Large intestine (tissue), 3 donors: ENCODE measurements at regions not wholly inside any gene's neighbourhood (a gene's known extent, or its start where the extent isn't known, plus 50 kb on each side); places are given as distances from the start of the nearest gene placed in this dataset.

ENCODE experiments used
- DNase-seq, 2 donors: peaks; one replicate each; pipeline versions ENCODE4 v3.0.0 to v3.0.0-alpha.2; 2013
- H3K27ac ChIP-seq: one replicate; pipeline ENCODE4 v1.5.1; 2013; ENCODE audit warnings: low read length
- H3K27me3 ChIP-seq: 2 replicates; pipeline ENCODE4 v1.6.1; 2013; ENCODE audit warnings: low read length; ENCODE audit not compliant: control insufficient read depth, insufficient read depth
- H3K36me3 ChIP-seq: 2 replicates; pipeline ENCODE4 v1.6.1; 2013; ENCODE audit warnings: low read length; ENCODE audit not compliant: control insufficient read depth, insufficient read depth
- H3K4me1 ChIP-seq: one replicate; pipeline ENCODE4 v1.6.1; 2013; ENCODE audit warnings: low read length; ENCODE audit not compliant: control insufficient read depth, insufficient read depth
- H3K4me3 ChIP-seq: one replicate; pipeline ENCODE4 v1.5.1; 2013; ENCODE audit warnings: low read length
- H3K9me3 ChIP-seq: one replicate; pipeline ENCODE4 v1.6.1; 2013; ENCODE audit warnings: mild to moderate bottlenecking, low read depth, low read length, moderate library complexity; ENCODE audit not compliant: control insufficient read depth
- WGBS: methylation state at CpG from one replicate; pipeline ENCODE4 v1.1.5; 2013; ENCODE audit warnings: low lambda C conversion rate; ENCODE audit not compliant: insufficient coverage; 5-methylcytosine and 5-hydroxymethylcytosine counted together

DNA sequence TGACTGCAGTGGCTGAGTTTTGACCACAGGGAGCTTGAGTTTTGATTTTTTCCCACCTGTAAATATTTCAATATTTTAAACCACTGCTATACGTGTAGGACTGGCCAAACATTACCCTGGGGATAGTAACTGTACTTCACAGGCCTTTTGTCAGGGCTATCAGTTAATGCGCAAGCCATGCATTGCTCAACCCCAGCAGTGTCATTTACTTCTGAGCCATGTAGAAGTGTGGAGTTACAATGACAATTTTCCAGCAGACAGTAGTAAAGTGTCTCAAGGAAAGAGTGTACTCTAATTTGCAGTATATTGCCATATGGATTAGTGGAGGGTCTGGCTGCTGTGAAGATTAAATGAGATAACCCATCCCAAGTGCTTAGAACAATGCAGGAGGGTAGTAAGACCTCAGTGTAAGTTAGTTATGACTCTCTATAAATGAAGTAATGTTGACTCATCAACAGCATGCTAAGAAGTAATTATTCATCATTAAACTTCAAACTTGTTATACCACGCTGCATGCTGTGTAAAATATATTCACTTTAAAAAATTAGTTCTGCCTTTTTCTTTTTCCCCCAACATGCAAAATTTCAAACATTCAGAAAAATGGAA is 489.2 kb downstream of the KDM4C start:
- WGBS: 90% methylated on average over 1 of the region's 3 CpGs
- no peaks in the 10 kb centered on the region for H3K9me3 ChIP-seq
- H3K4me3 ChIP-seq: no peak overlapping the region
- H3K4me1 ChIP-seq: no peaks in the 10 kb centered on the region
- DNase-seq: peak in 1 of 2 donors; percentile 20
- no peak overlapping the region for H3K27ac ChIP-seq
- no peaks in the 10 kb centered on the region for H3K36me3 ChIP-seq
- no peaks in the 10 kb centered on the region for H3K27me3 ChIP-seq

GRCh38 chr9:7245976-7246580 is 488.3 kb downstream of the KDM4C start:
- no peak for DNase-seq

DNA sequence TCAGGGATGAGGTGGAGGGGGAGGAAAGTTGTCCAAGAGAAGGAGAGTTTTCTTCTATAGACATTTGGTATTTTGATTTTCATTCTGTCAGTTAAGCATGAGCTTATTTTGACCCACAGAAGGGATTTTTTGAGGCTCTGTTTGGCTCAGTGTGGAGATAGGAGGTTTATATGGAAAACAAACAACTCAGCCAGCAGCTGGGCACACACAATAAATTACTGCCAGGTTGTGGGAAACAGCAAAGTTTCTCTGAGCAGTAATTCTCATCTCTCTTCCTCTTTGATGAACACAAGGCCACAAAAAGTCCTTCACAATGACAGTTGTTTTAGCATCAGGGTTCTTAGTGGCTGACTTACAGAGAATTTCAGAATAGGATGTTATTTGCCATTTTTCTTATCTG is 486.1 kb downstream of the KDM4C start:
- no peak for DNase-seq
- no peaks in the 10 kb centered on the region for H3K9me3 ChIP-seq
- no peak overlapping the region for H3K4me3 ChIP-seq
- H3K27ac ChIP-seq: no peak overlapping the region
- H3K27me3 ChIP-seq: no peaks in the 10 kb centered on the region
- no peaks in the 10 kb centered on the region for H3K4me1 ChIP-seq
- H3K36me3 ChIP-seq: no peaks in the 10 kb centered on the region

More at GRCh38 chr9:7245976-7246580, 488.3 kb downstream of the KDM4C start:
- WGBS: 80% methylated on average over 1 of the region's 8 CpGs
- Histone ChIP-seq H3K27ac (no peak overlapping the region), H3K4me3 (no peak overlapping the region), H3K4me1 (no peaks in the 10 kb centered on the region), H3K27me3 (no peaks in the 10 kb centered on the region), H3K9me3 (no peaks in the 10 kb centered on the region), H3K36me3 (no peaks in the 10 kb centered on the region)

DNA sequence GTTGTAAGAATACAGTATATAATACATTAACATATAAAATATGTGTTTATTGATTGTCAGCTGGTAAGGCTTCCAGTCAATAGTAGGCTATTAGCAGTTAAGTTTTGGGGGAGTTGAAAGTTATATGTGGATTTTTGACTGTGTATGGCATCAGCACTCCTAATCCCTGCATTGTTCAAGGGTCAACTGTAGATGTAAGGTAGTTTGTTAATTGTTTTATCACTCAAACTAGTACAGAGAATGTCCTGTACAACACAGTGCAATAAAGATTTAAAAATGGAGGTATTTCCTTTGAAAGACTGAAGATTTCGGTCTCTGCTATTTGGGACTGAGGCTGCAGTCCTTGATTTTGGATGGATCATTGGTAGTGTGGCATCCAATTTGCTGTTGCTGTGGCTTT is 484.4 kb downstream of the KDM4C start:
- Histone ChIP-seq H3K27me3 (no peaks in the 10 kb centered on the region), H3K27ac (no peak overlapping the region), H3K4me1 (no peaks in the 10 kb centered on the region), H3K36me3 (no peaks in the 10 kb centered on the region), H3K9me3 (no peaks in the 10 kb centered on the region), H3K4me3 (no peak overlapping the region)
- WGBS: no CpG with 5 or more reads among the region's 1 CpG
- DNase-seq: peak in 1 of 2 donors; percentile 18

- no CpG with 5 or more reads among the region's 2 CpGs for WGBS
- no peak for DNase-seq
- no peaks in the 10 kb centered on the region for H3K9me3 ChIP-seq
- H3K27me3 ChIP-seq: no peaks in the 10 kb centered on the region
- H3K4me3 ChIP-seq: no peak overlapping the region
- no peak overlapping the region for H3K27ac ChIP-seq
- no peaks in the 10 kb centered on the region for H3K36me3 ChIP-seq
- H3K4me1 ChIP-seq: no peaks in the 10 kb centered on the region
Observed at GRCh38 chr9:7241694-7242093, 483.9 kb downstream of the KDM4C start.

DNA sequence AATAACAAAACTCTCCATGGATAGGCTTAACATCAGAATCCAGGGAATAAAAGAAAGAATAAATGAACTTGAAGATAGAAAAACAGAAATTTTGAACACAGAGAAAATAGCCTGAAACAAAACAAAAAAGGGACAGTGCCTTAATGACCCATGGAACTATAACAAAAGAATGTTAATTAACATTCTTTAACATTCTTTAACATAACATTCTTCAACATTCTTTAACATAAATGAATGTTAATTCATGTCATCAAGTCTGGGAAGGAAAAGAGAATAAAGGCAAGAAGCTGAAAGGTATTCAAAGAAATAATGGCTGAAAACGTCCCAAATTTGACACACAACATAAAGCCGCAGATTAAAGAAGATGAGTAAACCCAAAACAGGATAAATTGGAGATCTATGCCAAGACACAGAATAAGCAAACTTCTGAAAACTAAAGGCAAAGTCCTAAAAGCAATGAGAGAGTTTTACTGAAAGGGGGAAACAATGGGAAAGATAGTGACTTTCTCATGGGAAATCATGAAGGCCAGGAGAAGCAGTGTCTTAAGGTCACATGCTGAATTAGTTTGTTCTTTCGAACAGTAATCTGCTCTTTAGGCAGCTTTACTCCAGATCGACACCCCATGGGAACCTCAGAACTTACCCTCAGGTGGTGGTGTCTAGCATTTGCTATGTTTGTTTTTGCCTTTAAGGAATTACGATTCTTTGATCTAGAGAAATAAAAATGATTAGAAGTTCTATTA is 483.0 kb downstream of the KDM4C start:
- no peaks in the 10 kb centered on the region for H3K36me3 ChIP-seq
- H3K27me3 ChIP-seq: no peaks in the 10 kb centered on the region
- H3K27ac ChIP-seq: no peak overlapping the region
- H3K9me3 ChIP-seq: no peaks in the 10 kb centered on the region
- no peak overlapping the region for H3K4me3 ChIP-seq
- no peaks in the 10 kb centered on the region for H3K4me1 ChIP-seq
- DNase-seq: no peak
- 93% methylated on average over 2 of the region's 5 CpGs for WGBS

DNA sequence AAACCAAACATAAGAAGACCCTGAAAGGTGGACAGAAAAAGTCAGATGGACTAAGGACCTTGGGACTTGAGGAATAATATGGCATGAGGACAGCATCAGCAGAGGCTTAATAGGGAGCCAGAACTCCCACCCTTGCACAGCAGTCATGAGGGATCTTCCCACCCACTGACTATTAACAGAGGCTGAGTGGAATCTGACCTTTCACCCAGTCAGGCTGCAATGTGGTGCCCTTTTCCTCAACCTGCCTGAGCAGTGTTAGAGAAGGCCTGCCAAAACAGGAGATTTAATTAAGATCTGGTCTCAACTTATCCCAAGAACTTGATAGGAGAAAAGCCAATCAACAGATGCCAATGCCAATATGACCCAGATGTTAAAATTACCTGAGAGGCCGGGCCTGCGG is 481.9 kb downstream of the KDM4C start:
- H3K4me3 ChIP-seq: no peak overlapping the region
- no peaks in the 10 kb centered on the region for H3K36me3 ChIP-seq
- DNase-seq: no peak
- no peaks in the 10 kb centered on the region for H3K9me3 ChIP-seq
- no peaks in the 10 kb centered on the region for H3K4me1 ChIP-seq
- no peaks in the 10 kb centered on the region for H3K27me3 ChIP-seq
- no CpG with 5 or more reads among the region's 2 CpGs for WGBS
- H3K27ac ChIP-seq: no peak overlapping the region

GRCh38 chr9:7238247-7238637 is 480.5 kb downstream of the KDM4C start:
- DNase-seq: no peak
- no peak overlapping the region for H3K27ac ChIP-seq
- no peaks in the 10 kb centered on the region for H3K9me3 ChIP-seq
- no peaks in the 10 kb centered on the region for H3K27me3 ChIP-seq
- no peak overlapping the region for H3K4me3 ChIP-seq
- WGBS: no CpG with 5 or more reads among the region's 2 CpGs
- no peaks in the 10 kb centered on the region for H3K4me1 ChIP-seq
- no peaks in the 10 kb centered on the region for H3K36me3 ChIP-seq

- no CpG with 5 or more reads among the region's 1 CpG for WGBS
- H3K4me3 ChIP-seq: no peak overlapping the region
- H3K36me3 ChIP-seq: no peaks in the 10 kb centered on the region
- DNase-seq: no peak
- H3K27ac ChIP-seq: no peak overlapping the region
- H3K9me3 ChIP-seq: no peaks in the 10 kb centered on the region
- no peaks in the 10 kb centered on the region for H3K4me1 ChIP-seq
- no peaks in the 10 kb centered on the region for H3K27me3 ChIP-seq
Observed at GRCh38 chr9:7237473-7238246, 479.9 kb downstream of the KDM4C start.

GRCh38 chr9:7236186-7236585 is 478.4 kb downstream of the KDM4C start:
- Histone ChIP-seq H3K9me3 (no peaks in the 10 kb centered on the region), H3K4me3 (no peak overlapping the region), H3K36me3 (no peaks in the 10 kb centered on the region), H3K27me3 (no peaks in the 10 kb centered on the region), H3K27ac (no peak overlapping the region), H3K4me1 (no peaks in the 10 kb centered on the region)
- 80% methylated on average over 2 of the region's 5 CpGs for WGBS
- no peak for DNase-seq
